ENCODE measurements at regions not wholly inside any gene's neighbourhood (a gene's known extent, or its start where the extent isn't known, plus 50 kb on each side); places are given as distances from the start of the nearest gene placed in this dataset.
A peak's percentile ranks its signal among the peaks of the same experiment; 100 is the strongest.

DNA sequence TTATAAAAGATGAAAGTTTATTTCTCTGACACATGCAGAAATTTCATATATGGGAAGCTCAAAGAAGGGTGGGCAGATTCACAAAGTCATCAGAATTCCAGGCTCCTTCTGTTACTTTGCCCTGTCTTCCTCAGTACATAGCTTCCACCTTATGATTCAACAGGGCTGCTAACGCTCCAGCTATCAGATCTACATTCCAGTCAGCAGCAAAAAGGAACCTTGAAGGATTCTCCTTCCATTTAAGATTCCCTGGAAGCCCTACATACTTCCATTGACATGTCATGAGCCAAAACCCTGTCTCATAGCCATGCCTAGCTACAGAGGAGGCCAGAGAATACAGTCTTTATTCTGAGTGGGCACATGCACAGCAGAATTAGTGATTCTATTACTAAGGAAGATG, 103.3 kb downstream of the NCR2 start:
- TF ChIP-seq POLR2A (IDR thresholded peaks at IDR 0.05; ENCODE audit: extremely low read depth, insufficient read length) (no peak), MYC (IDR thresholded peaks at IDR 0.05; ENCODE audit: low read depth, low read length) (no peak)
- TF ChIP-seq, protein P1, sequence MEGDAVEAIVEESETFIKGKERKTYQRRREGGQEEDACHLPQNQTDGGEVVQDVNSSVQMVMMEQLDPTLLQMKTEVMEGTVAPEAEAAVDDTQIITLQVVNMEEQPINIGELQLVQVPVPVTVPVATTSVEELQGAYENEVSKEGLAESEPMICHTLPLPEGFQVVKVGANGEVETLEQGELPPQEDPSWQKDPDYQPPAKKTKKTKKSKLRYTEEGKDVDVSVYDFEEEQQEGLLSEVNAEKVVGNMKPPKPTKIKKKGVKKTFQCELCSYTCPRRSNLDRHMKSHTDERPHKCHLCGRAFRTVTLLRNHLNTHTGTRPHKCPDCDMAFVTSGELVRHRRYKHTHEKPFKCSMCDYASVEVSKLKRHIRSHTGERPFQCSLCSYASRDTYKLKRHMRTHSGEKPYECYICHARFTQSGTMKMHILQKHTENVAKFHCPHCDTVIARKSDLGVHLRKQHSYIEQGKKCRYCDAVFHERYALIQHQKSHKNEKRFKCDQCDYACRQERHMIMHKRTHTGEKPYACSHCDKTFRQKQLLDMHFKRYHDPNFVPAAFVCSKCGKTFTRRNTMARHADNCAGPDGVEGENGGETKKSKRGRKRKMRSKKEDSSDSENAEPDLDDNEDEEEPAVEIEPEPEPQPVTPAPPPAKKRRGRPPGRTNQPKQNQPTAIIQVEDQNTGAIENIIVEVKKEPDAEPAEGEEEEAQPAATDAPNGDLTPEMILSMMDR (IDR thresholded peaks at IDR 0.05; ENCODE audit: low read depth, low read length) = no peak
- TF ChIP-seq, protein P2, sequence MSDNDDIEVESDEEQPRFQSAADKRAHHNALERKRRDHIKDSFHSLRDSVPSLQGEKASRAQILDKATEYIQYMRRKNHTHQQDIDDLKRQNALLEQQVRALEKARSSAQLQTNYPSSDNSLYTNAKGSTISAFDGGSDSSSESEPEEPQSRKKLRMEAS (IDR thresholded peaks at IDR 0.05; ENCODE audit: low read depth, low read length) = no peak
- no peak overlapping the region for H3K4me3 ChIP-seq (ENCODE audit: low read depth, low read length)
- no peak for DNase-seq (ENCODE audit: low read depth)

DNA sequence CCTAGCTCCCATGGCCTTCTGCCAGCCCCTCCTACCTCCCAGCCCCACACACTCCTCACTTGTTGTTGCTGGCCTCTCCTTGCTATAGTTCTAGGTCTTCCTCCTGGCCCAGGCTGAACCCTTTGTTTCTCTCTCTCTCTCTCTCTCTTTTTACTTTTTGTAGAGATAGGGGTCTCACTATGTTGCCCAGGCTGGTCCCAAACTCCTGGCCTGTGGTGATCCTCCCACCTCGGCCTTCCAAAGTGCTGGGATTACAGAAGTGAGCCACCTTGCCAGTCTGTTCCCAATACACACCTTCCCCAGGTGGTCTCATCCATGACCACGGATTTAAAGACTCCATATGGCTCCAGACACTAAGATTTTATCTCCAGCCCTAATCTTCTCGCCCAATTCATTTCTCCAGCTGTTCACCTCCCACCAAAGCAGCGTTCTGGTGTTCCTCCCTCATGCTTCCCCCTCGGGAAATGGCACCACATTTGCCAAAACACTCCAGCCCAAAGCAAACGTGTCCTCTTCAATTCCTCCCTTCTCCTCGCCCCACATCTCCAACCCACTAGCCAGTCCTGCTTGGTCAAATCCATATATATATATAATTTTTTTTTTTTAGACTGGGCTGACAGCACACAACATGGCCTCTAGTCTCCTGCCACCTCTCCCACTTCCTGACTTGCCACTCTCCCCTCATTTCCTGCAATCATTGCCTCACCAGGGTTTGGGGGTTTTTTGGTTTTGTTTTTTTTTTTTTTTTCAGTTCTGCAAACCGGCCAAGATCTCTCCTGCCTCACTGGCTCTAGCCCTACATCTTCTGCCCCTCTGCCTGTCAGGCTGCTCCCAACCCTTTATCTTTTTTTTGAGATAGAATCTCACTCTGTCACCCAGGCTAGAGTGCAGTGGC, 104.4 kb downstream of the NCR2 start:
- peak; percentile 89 for DNase-seq (ENCODE audit: low read depth)
- 0 out of 2 replicates have a peak, but pooled peaks have one; percentile 15 for TF ChIP-seq MYC (IDR thresholded peaks at IDR 0.05; ENCODE audit: low read depth, low read length)
- TF ChIP-seq, protein P1 (IDR thresholded peaks at IDR 0.05; ENCODE audit: low read depth, low read length) = no peak
- H3K4me3 ChIP-seq (ENCODE audit: low read depth, low read length) = no peak overlapping the region

DNA sequence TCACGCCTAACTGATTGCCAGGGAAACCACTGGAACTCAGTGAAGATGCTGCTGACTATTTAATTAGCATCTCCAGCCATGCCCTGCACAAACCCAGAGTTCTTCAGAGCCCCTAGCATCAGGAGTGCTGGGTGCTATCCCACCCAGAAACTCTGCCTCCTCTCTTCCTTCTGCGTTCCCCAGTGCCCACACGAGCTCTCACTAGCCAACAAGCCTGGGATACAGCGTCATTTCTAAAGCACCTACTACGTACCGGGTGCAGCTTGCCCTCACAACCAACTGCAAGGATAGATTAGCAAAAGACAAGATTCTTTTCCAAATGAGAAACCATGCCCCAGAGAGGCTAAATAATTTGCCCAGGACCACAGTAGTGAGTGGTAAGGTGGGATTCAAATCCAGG, 105.2 kb upstream of the FOXP4 start:
- DNase-seq (ENCODE audit: low read depth) = no peak
- TF ChIP-seq POLR2A (IDR thresholded peaks at IDR 0.05; ENCODE audit: extremely low read depth, insufficient read length) = no peak
- TF ChIP-seq, protein P1 (IDR thresholded peaks at IDR 0.05; ENCODE audit: low read depth, low read length) = no peak
- TF ChIP-seq, protein P2 (IDR thresholded peaks at IDR 0.05; ENCODE audit: low read depth, low read length) = no peak
- TF ChIP-seq MYC (IDR thresholded peaks at IDR 0.05; ENCODE audit: low read depth, low read length) = no peak
- H3K4me3 ChIP-seq (ENCODE audit: low read depth, low read length) = no peak overlapping the region

DNA sequence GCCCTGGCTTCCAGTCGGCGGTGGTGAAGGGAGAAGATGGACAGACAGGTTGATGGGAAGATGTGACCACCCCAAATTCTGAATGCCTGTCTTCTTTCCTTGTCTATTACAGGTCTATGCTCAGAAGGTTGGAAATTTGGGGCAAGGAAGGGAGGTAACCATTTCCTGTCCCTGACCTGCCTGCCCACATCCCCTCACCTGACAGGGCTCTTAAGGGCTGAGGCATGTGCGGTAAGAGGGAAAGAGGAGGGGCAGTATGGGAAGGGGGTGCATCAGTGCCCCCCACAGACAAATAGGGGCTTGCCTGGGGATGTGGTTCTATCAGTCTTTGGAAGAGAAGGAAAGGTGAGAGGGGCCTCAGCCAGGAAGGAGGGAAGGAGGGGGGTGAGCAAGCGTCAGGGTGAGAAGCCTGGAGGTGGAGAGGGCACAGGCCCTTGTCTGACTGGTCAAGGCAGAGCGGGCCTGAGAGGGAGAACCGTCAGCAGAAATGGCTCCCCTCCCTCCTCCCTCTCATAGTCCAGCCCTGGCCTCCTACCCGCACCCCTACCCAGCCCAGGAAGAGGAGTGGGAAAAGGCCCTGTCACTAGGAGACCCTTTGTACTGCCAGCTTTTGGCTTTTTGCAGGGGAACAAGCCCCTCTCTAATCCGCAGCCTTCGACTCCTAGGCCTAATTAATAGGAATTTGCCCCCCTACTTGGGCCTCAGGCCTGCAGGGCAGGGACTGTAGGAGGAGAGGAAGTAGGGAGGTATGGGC, 104.4 kb upstream of the FOXP4 start:
- no peak for TF ChIP-seq MYC (IDR thresholded peaks at IDR 0.05; ENCODE audit: low read depth, low read length)
- TF ChIP-seq, protein P1 (IDR thresholded peaks at IDR 0.05; ENCODE audit: low read depth, low read length) = no peak
- no peak for TF ChIP-seq POLR2A (IDR thresholded peaks at IDR 0.05; ENCODE audit: extremely low read depth, insufficient read length)
- TF ChIP-seq, protein P2 (IDR thresholded peaks at IDR 0.05; ENCODE audit: low read depth, low read length) = no peak
- no peak overlapping the region for H3K4me3 ChIP-seq (ENCODE audit: low read depth, low read length)
- DNase-seq (ENCODE audit: low read depth) = no peak

DNA sequence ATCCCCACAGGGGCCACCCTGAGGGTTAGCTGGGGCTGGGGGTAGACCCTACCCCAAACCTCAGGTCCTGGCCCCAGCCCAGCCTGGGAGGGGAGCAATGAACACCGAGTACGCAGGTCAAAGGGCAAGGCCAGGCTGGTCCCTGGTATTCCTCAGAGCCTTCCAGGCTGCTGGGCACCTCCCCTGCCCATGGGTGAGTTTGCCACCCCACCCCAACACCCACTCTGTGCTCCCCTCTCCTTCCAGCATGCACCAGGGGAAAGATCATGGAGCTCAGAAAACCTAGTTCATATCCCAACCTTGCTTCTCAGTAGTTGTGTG, 103.9 kb upstream of the FOXP4 start:
- TF ChIP-seq, protein P1 (IDR thresholded peaks at IDR 0.05; ENCODE audit: low read depth, low read length) = no peak
- no peak for TF ChIP-seq POLR2A (IDR thresholded peaks at IDR 0.05; ENCODE audit: extremely low read depth, insufficient read length)
- TF ChIP-seq, protein P2 (IDR thresholded peaks at IDR 0.05; ENCODE audit: low read depth, low read length) = no peak
- no peak for TF ChIP-seq MYC (IDR thresholded peaks at IDR 0.05; ENCODE audit: low read depth, low read length)
- H3K4me3 ChIP-seq (ENCODE audit: low read depth, low read length) = no peak overlapping the region
- no peak for DNase-seq (ENCODE audit: low read depth)

Measured in NB4 (cell line).